ENCODE measurements at regions not wholly inside any gene's neighbourhood (a gene's known extent, or its start where the extent isn't known, plus 50 kb on each side); places are given as distances from the start of the nearest gene placed in this dataset.

DNA sequence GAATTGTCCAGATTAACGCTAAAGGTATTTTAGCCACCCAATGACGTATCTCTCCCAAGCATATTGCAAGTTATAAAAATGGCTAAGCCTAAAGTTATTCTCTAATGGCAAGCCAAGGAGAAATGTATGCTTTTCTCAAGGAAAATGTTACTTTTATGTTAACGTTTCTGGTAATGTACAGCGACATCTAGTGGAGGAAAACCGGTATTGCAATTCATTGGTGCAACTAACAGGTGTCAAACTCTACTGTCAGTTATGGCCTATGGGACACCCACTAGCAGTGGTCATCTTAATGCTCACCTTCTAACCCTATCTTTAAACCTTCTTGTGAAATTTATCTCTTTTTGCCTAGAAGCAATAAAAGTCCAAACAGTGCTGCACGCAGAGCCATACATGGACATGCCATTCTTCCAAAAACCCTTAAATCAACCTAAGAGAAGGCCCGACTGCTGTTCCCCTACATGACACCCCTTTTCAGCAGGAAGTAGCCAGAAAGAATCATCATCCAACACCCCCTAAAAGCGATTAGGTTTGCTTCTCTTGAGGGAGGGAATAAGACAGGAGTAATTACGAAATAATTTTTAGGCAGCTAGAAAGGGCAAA, 68.7 kb upstream of the LRIF1 start:
- TF ChIP-seq, protein P1, sequence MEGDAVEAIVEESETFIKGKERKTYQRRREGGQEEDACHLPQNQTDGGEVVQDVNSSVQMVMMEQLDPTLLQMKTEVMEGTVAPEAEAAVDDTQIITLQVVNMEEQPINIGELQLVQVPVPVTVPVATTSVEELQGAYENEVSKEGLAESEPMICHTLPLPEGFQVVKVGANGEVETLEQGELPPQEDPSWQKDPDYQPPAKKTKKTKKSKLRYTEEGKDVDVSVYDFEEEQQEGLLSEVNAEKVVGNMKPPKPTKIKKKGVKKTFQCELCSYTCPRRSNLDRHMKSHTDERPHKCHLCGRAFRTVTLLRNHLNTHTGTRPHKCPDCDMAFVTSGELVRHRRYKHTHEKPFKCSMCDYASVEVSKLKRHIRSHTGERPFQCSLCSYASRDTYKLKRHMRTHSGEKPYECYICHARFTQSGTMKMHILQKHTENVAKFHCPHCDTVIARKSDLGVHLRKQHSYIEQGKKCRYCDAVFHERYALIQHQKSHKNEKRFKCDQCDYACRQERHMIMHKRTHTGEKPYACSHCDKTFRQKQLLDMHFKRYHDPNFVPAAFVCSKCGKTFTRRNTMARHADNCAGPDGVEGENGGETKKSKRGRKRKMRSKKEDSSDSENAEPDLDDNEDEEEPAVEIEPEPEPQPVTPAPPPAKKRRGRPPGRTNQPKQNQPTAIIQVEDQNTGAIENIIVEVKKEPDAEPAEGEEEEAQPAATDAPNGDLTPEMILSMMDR (IDR thresholded peaks at IDR 0.05), result peak; percentile 79 to 91 (median 81)
- no peak for TF ChIP-seq POLR2A (IDR thresholded peaks at IDR 0.05)
